CD4-positive, CD25-positive, alpha-beta regulatory T cell (primary cell): ENCODE measurements at regions not wholly inside any gene's neighbourhood (a gene's known extent, or its start where the extent isn't known, plus 50 kb on each side); places are given as distances from the start of the nearest gene placed in this dataset.

ENCODE experiments used
- ATAC-seq, 2 donors: fragments of 150-1000 bp; cut with Tn5 transposase; one replicate each; pipeline ENCODE4 v1.10.0; 2021; ENCODE audit warnings: low read depth in 2 of 2, moderate number of reproducible peaks in 2 of 2, moderate library complexity in 1 of 2
- DNase-seq, 3 donors: peaks; one replicate each; pipeline versions ENCODE4 v3.0.0 to v3.0.0-alpha.2; 2012 to 2022; ENCODE audit warnings: mixed read lengths in 1 of 3
- H3K27ac ChIP-seq: one replicate; pipeline ENCODE4 v1.7.0; 2013; ENCODE audit warnings: mild to moderate bottlenecking, low read length; ENCODE audit not compliant: insufficient read depth, poor library complexity, severe bottlenecking
- H3K27me3 ChIP-seq: one replicate; pipeline ENCODE4 v1.7.0; 2013; ENCODE audit warnings: low read length; ENCODE audit not compliant: control insufficient read depth, insufficient read depth
- H3K36me3 ChIP-seq: one replicate; pipeline ENCODE4 v1.7.0; 2013; ENCODE audit warnings: mild to moderate bottlenecking, low read length, moderate library complexity; ENCODE audit not compliant: control insufficient read depth, insufficient read depth
- H3K4me1 ChIP-seq: 2 replicates; pipeline ENCODE4 v1.7.0; 2013; ENCODE audit warnings: mild to moderate bottlenecking, low read length; ENCODE audit not compliant: insufficient read depth, control insufficient read depth, poor library complexity, severe bottlenecking
- H3K4me3 ChIP-seq: one replicate; pipeline ENCODE4 v1.7.0; 2013; ENCODE audit warnings: low read depth, mild to moderate bottlenecking, low read length, moderate library complexity
- H3K9me3 ChIP-seq, 2 experiments: 1 replicate in 1 of 2; 2 replicates in 1 of 2; pipeline ENCODE4 v1.7.0; 2013; ENCODE audit warnings: low read length in 2 of 2, mild to moderate bottlenecking in 1 of 2, moderate library complexity in 1 of 2; ENCODE audit not compliant: control insufficient read depth in 2 of 2
- H3K27ac Mint-ChIP-seq, 3 donors: one replicate each; pipeline ENCODE4 v1.8.0; 2020 to 2022; ENCODE audit warnings: mild to moderate bottlenecking in 3 of 3, mixed read lengths in 3 of 3, moderate library complexity in 2 of 3
- H3K27me3 Mint-ChIP-seq: one replicate; pipeline ENCODE4 v1.8.0; 2022; ENCODE audit warnings: mild to moderate bottlenecking, mixed read lengths
- H3K36me3 Mint-ChIP-seq: one replicate; pipeline ENCODE4 v1.8.0; 2020; ENCODE audit warnings: mixed read lengths
- H3K4me1 Mint-ChIP-seq, 4 donors: one replicate each; pipeline ENCODE4 v1.8.0; 2020 to 2022; ENCODE audit warnings: mixed read lengths in 4 of 4, mild to moderate bottlenecking in 1 of 4
- H3K4me3 Mint-ChIP-seq, 4 donors: one replicate each; pipeline ENCODE4 v1.8.0; 2020 to 2022; ENCODE audit warnings: mild to moderate bottlenecking in 4 of 4, mixed read lengths in 4 of 4, moderate library complexity in 3 of 4
- H3K9me3 Mint-ChIP-seq, 7 donors: one replicate each; pipeline ENCODE4 v1.8.0; 2020 to 2022; ENCODE audit warnings: mixed read lengths in 7 of 7, mild to moderate bottlenecking in 3 of 7, moderate library complexity in 2 of 7

GRCh38 chr5:107154593-107154992 is 516.1 kb downstream of the EFNA5 start:
- H3K9me3 Mint-ChIP-seq, result peaks cover 0 to 10% (median 4%) of the 10 kb centered on the region in 7 donors
- no peak for ATAC-seq
- H3K4me1 Mint-ChIP-seq, result no peaks in the 10 kb centered on the region

DNA sequence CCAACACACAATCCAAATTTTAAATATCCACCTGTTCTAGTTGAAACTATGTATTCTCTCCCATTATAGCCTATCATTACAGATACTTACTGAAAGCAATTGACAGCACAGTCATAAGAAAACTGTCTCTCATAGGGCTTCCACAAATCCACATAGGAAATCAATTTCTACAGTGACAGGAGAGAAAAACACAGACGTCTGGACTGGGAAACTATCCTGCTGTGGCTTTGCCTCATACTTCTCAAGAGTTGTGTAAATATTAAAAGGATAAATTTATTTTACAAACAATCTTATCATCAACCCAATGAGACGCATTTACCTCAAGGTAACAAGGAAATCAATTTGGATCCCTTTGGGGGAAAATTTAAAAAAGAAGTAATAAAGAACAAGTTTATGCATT is 517.5 kb downstream of the EFNA5 start:
- Mint-ChIP-seq H3K27me3 (no peaks in the 10 kb centered on the region), H3K4me1 (no peaks in the 10 kb centered on the region), H3K36me3 (no peaks in the 10 kb centered on the region), H3K27ac (no peak overlapping the region), H3K9me3 (peaks cover 0 to 4% (median 0%) of the 10 kb centered on the region in 7 donors), H3K4me3 (no peak overlapping the region)
- no peaks in the 10 kb centered on the region for H3K9me3 ChIP-seq
- no peak overlapping the region for H3K4me3 ChIP-seq
- DNase-seq (no peak), ATAC-seq (no peak)
- no peaks in the 10 kb centered on the region for H3K4me1 ChIP-seq
- H3K27me3 ChIP-seq, result no peaks in the 10 kb centered on the region
- H3K27ac ChIP-seq, result no peak overlapping the region
- no peaks in the 10 kb centered on the region for H3K36me3 ChIP-seq

More at GRCh38 chr5:107154593-107154992, 516.1 kb downstream of the EFNA5 start:
- no peaks in the 10 kb centered on the region for H3K9me3 ChIP-seq
- no peak overlapping the region for H3K27ac ChIP-seq
- no peaks in the 10 kb centered on the region for H3K27me3 Mint-ChIP-seq
- H3K27me3 ChIP-seq, result no peaks in the 10 kb centered on the region
- no peak overlapping the region for H3K27ac Mint-ChIP-seq
- H3K4me3 Mint-ChIP-seq, result no peak overlapping the region
- H3K36me3 Mint-ChIP-seq, result no peaks in the 10 kb centered on the region
- H3K4me3 ChIP-seq, result no peak overlapping the region
- no peak for DNase-seq
- no peaks in the 10 kb centered on the region for H3K4me1 ChIP-seq
- H3K36me3 ChIP-seq, result no peaks in the 10 kb centered on the region

DNA sequence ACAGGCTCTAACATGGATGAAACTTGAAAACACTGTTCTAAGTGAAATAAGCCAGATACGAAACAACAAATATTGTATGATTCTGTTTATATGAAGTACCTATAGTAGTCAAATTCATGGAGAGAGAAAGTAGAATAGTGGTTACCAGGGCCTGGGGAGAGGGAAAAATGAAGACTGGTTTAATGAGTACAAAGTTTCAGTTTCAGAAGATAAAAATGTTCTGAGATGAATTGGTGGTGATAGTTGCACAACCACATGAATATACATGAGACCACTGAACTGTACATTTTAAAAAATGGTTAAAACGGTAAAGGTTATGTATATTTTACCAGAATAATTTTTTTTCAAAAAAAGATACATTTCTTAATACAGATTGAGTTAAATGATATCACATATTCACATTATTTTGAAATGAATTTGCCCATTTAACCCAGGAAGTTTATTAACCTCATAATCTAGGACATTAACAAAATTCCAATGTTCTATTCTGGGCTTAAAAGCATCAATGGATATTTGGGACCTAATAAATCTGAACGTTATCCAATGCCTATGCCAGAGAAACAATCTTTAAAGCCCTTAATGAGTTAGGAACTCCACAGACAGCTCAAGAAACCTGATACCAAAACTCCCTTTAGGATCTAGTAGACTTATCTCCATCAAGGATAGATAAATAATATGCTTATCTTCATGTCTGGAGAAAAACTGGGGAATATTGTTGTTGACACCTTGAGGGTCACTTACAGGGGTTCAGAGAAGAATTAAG is 521.3 kb downstream of the EFNA5 start:
- Mint-ChIP-seq H3K27ac (no peak overlapping the region), H3K27me3 (no peaks in the 10 kb centered on the region), H3K4me3 (no peak overlapping the region), H3K4me1 (no peaks in the 10 kb centered on the region), H3K36me3 (no peaks in the 10 kb centered on the region), H3K9me3 (peaks cover 0 to 7% (median 0%) of the 10 kb centered on the region in 7 donors)
- Histone ChIP-seq H3K9me3 (no peaks in the 10 kb centered on the region), H3K36me3 (no peaks in the 10 kb centered on the region), H3K27me3 (no peaks in the 10 kb centered on the region), H3K27ac (no peak overlapping the region), H3K4me1 (no peaks in the 10 kb centered on the region), H3K4me3 (no peak overlapping the region)
- no peak for ATAC-seq
- no peak for DNase-seq

GRCh38 chr5:107147589-107147988 is 523.1 kb downstream of the EFNA5 start:
- H3K27ac Mint-ChIP-seq, result no peak overlapping the region
- DNase-seq (no peak), ATAC-seq (no peak)
- H3K9me3 Mint-ChIP-seq, result peaks cover 0 to 7% (median 2%) of the 10 kb centered on the region in 7 donors
- H3K4me3 ChIP-seq, result no peak overlapping the region
- H3K27me3 ChIP-seq, result no peaks in the 10 kb centered on the region
- no peaks in the 10 kb centered on the region for H3K4me1 Mint-ChIP-seq
- no peak overlapping the region for H3K27ac ChIP-seq
- H3K4me1 ChIP-seq, result no peaks in the 10 kb centered on the region
- H3K36me3 ChIP-seq, result no peaks in the 10 kb centered on the region
- no peaks in the 10 kb centered on the region for H3K36me3 Mint-ChIP-seq
- H3K9me3 ChIP-seq, result no peaks in the 10 kb centered on the region
- H3K4me3 Mint-ChIP-seq, result no peak overlapping the region
- no peaks in the 10 kb centered on the region for H3K27me3 Mint-ChIP-seq

DNA sequence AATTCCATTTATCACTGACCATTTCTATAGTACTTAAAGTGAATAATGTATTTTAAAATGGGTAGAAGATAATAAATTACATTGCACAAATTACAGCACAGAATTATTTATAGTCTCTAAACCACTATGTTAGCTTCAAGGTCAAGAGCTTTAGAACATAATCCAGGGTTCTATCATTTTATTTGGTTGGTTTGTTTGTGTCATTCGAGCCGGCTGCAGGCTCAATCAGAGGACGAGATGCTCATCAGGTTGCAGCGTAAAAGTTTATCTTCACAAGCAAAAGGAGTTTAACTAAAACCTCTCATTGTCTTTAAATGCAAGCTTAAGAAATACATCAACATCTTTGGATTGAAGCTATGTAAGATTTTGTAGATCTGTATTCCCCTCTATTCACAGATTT is 523.8 kb downstream of the EFNA5 start:
- no peak overlapping the region for H3K4me3 ChIP-seq
- no peaks in the 10 kb centered on the region for H3K4me1 Mint-ChIP-seq
- H3K4me1 ChIP-seq, result no peaks in the 10 kb centered on the region
- no peaks in the 10 kb centered on the region for H3K36me3 ChIP-seq
- no peak for DNase-seq
- H3K36me3 Mint-ChIP-seq, result no peaks in the 10 kb centered on the region
- H3K9me3 Mint-ChIP-seq, result peaks cover 0 to 7% (median 3%) of the 10 kb centered on the region in 7 donors
- no peak overlapping the region for H3K27ac Mint-ChIP-seq
- H3K27me3 Mint-ChIP-seq, result no peaks in the 10 kb centered on the region
- no peak overlapping the region for H3K27ac ChIP-seq
- no peaks in the 10 kb centered on the region for H3K9me3 ChIP-seq
- no peak for ATAC-seq
- H3K27me3 ChIP-seq, result no peaks in the 10 kb centered on the region
- no peak overlapping the region for H3K4me3 Mint-ChIP-seq

- Mint-ChIP-seq H3K27ac (no peak overlapping the region), H3K4me1 (no peaks in the 10 kb centered on the region), H3K36me3 (no peaks in the 10 kb centered on the region), H3K9me3 (peaks cover 2 to 25% (median 7%) of the 10 kb centered on the region in 7 donors), H3K27me3 (no peaks in the 10 kb centered on the region), H3K4me3 (no peak overlapping the region)
- H3K27me3 ChIP-seq, result no peaks in the 10 kb centered on the region
- H3K27ac ChIP-seq, result no peak overlapping the region
- no peaks in the 10 kb centered on the region for H3K9me3 ChIP-seq
- no peak for DNase-seq
- no peak for ATAC-seq
- no peak overlapping the region for H3K4me3 ChIP-seq
- H3K36me3 ChIP-seq, result no peaks in the 10 kb centered on the region
- H3K4me1 ChIP-seq, result no peaks in the 10 kb centered on the region
These were observed 535.3 kb downstream of the EFNA5 start for GRCh38 chr5:107135391-107135790.

DNA sequence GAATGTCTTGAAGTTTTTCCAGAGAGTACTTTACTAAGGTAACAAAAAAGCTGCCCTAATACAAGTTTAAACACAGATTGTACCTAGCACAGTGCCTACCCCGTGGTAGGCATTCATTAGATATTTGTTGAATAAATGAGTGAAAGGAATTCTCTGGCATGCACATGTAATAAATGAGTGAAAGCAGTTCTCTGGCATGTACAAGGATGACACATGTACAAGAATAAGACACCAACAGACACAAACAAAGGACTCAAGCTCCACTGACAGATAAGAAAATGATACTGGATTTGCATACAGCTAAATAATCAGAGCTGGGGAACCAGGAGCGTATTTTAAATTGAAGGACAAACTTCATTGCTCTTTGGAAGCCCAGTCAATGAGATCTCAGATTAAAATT is 535.8 kb downstream of the EFNA5 start:
- H3K4me3 Mint-ChIP-seq, result no peak overlapping the region
- no peak overlapping the region for H3K27ac ChIP-seq
- H3K27ac Mint-ChIP-seq, result no peak overlapping the region
- H3K27me3 Mint-ChIP-seq, result no peaks in the 10 kb centered on the region
- H3K4me1 Mint-ChIP-seq, result no peaks in the 10 kb centered on the region
- ATAC-seq (no peak), DNase-seq (no peak)
- no peaks in the 10 kb centered on the region for H3K27me3 ChIP-seq
- no peaks in the 10 kb centered on the region for H3K36me3 ChIP-seq
- H3K36me3 Mint-ChIP-seq, result no peaks in the 10 kb centered on the region
- no peak overlapping the region for H3K4me3 ChIP-seq
- H3K9me3 Mint-ChIP-seq, result peaks cover 2 to 22% (median 5%) of the 10 kb centered on the region in 7 donors
- H3K4me1 ChIP-seq, result no peaks in the 10 kb centered on the region
- no peaks in the 10 kb centered on the region for H3K9me3 ChIP-seq

- no peak for ATAC-seq
- H3K4me3 Mint-ChIP-seq, result no peak overlapping the region
These were observed 541.7 kb downstream of the EFNA5 start for GRCh38 chr5:107129051-107129450.

More at GRCh38 chr5:107129051-107129450, 541.7 kb downstream of the EFNA5 start:
- Histone ChIP-seq H3K27ac (no peak overlapping the region), H3K4me1 (no peaks in the 10 kb centered on the region), H3K9me3 (no peaks in the 10 kb centered on the region), H3K4me3 (no peak overlapping the region), H3K36me3 (no peaks in the 10 kb centered on the region), H3K27me3 (no peaks in the 10 kb centered on the region)
- peaks cover 0 to 11% (median 5%) of the 10 kb centered on the region in 7 donors for H3K9me3 Mint-ChIP-seq
- H3K27ac Mint-ChIP-seq, result no peak overlapping the region
- H3K27me3 Mint-ChIP-seq, result no peaks in the 10 kb centered on the region
- no peak for DNase-seq
- no peaks in the 10 kb centered on the region for H3K4me1 Mint-ChIP-seq
- H3K36me3 Mint-ChIP-seq, result no peaks in the 10 kb centered on the region
